ENCODE measurements at regions not wholly inside any gene's neighbourhood (a gene's known extent, or its start where the extent isn't known, plus 50 kb on each side); places are given as distances from the start of the nearest gene placed in this dataset.
"Not testable (repeated sequence)": the region's sequence is repeated elsewhere in the genome, so short reads cannot be mapped to it uniquely, and the experiment has no call there.

DNA sequence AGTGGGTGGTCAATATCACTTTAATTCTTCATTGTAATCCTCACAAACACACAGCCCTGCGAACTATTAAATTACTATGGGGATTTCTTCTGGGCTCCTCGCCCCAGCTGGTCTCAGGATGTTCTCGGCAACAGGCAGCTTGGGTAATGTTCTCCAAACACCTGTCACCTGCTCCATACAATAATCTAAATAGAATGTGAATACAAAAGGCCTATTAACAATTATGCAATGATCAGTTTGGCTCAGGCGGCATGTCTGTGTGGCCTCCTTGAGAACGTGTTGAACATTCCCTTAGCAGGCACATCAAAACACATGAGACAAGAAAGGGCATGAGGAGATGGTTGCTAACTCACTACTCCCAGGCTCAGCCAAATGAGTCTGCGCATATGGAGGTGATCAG is 158.6 kb upstream of the KBTBD8 start (continued):
- TF ChIP-seq ZBTB34 (CRISPR knock-in tag; IDR thresholded peaks at IDR 0.05) = no peak
- TF ChIP-seq, protein P1, sequence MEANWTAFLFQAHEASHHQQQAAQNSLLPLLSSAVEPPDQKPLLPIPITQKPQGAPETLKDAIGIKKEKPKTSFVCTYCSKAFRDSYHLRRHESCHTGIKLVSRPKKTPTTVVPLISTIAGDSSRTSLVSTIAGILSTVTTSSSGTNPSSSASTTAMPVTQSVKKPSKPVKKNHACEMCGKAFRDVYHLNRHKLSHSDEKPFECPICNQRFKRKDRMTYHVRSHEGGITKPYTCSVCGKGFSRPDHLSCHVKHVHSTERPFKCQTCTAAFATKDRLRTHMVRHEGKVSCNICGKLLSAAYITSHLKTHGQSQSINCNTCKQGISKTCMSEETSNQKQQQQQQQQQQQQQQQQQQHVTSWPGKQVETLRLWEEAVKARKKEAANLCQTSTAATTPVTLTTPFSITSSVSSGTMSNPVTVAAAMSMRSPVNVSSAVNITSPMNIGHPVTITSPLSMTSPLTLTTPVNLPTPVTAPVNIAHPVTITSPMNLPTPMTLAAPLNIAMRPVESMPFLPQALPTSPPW (CRISPR knock-in tag; IDR thresholded peaks at IDR 0.05) = no peak
- no peak for TF ChIP-seq ZKSCAN8 (CRISPR knock-in tag; IDR thresholded peaks at IDR 0.05)

DNA sequence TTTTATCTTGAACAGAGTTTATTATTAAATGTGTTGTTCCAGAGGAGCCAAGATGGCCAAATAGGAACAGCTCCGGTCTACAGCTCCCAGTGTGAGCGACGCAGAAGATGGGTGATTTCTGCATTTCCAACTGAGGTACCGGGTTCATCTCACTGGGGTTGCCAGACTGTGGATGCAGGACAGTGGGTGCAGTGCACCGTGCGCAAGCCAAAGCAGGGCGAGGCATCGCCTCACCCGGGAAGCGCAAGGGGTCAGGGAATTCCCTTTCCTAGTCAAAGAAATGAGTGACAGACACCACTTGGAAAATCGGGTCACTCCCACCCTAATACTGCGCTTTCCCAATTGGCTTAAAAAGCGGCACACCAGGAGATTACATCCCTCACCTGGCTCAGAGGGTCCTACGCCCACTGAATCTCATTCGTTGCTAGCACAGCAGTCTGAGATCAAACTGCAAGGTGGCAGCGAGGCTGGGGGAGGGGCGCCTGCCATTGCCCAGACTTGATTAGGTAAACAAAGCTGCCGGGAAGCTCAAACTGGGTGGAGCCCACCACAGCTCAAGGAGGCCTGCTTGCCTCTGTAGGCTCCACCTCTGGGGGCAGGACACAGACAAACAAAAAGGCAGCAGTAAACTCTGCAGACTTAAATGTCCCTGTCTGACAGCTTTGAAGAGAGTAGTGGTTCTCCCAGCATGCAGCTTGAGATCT is 155.2 kb upstream of the KBTBD8 start:
- FAIRE-seq; H4K20me1 ChIP-seq (replicated peaks; ENCODE audit: control insufficient read depth, insufficient read depth, low read length); in situ Hi-C loops (cut with MboI); BruUV-seq (replicated peaks); H3K4me1 ChIP-seq (replicated peaks in 1 of 2; ENCODE audit: control insufficient read depth in 2 of 2, insufficient read depth in 2 of 2, low read length in 2 of 2); H3K27me3 ChIP-seq (ENCODE audit: control insufficient read depth in 2 of 2, insufficient read depth in 2 of 2, low read length in 2 of 2); DNase-seq (ENCODE audit: extremely low read depth in 1 of 4, low spot score in 3 of 4); H3K36me3 ChIP-seq (ENCODE audit: control insufficient read depth, insufficient read depth, low read length); H3K4me2 ChIP-seq (ENCODE audit: insufficient read depth, low read length); H3K79me2 ChIP-seq (ENCODE audit: control insufficient read depth, insufficient read depth, low read length); H3K27ac ChIP-seq (ENCODE audit: extremely low read depth, low read depth, low read length); POLR2A ChIA-PET; H3K9ac ChIP-seq (ENCODE audit: insufficient read depth in 1 of 2, low read depth in 2 of 2, low read length in 2 of 2); H3K4me3 ChIP-seq; H3K9me3 ChIP-seq (replicated peaks; ENCODE audit: control insufficient read depth, insufficient read depth, low read depth, low read length); CTCF ChIA-PET (ENCODE audit: low intra/inter-chr PET ratio); intact Hi-C loops (cut with micrococcal nuclease); ATAC-seq; H2AFZ ChIP-seq (ENCODE audit: low read depth, low read length); H3K9me1 ChIP-seq (ENCODE audit: control insufficient read depth, insufficient read depth, low read length): not testable (repeated sequence)
- WGBS (ENCODE audit: insufficient coverage, low coverage, missing lambda C conversion rate) = 5% methylated on average over 14 of the region's 18 CpGs
